ENCODE measurements at regions not wholly inside any gene's neighbourhood (a gene's known extent, or its start where the extent isn't known, plus 50 kb on each side); places are given as distances from the start of the nearest gene placed in this dataset.

DNA sequence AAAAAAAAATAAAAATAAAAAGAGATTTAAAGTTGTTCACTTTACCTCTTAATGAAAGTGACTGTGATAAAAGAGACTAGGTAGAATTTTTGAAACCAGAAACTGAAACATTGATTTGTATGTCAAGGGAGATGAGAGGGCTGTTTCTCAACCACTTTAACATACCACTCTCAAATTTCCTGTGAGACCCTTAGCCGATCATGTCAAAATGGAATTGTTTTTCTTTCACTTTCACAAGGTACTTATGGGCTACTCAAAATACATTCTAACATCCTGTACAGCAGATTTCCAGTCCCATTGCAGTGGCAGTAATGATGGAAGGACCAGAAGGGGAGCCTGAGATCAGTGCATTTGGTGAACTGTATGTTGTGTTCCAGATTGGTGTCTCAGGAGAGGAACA, 261.2 kb downstream of the PPP1R3A start:
- DNase-seq: no peak
- Histone ChIP-seq H3K4me3 (ENCODE audit: low read length) (no peak overlapping the region), H3K36me3 (ENCODE audit: control insufficient read depth, insufficient read depth, low read length) (no peaks in the 10 kb centered on the region), H3K27ac (ENCODE audit: low read length) (no peak overlapping the region), H3K27me3 (ENCODE audit: control insufficient read depth, insufficient read depth, low read length) (no peaks in the 10 kb centered on the region), H3K9me3 (ENCODE audit: control insufficient read depth, low read depth, low read length) (no peaks in the 10 kb centered on the region), H3K4me1 (ENCODE audit: control insufficient read depth, insufficient read depth, low read length) (no peaks in the 10 kb centered on the region)
- no CpG with 5 or more reads among the region's 1 CpG for WGBS (ENCODE audit: insufficient coverage, low lambda C conversion rate)

- WGBS (ENCODE audit: insufficient coverage, low lambda C conversion rate): no CpG with 5 or more reads among the region's 1 CpG
Observed at GRCh38 chr7:113652501-113652900, 266.3 kb downstream of the PPP1R3A start.

GRCh38 chr7:113649556-113649955, 269.3 kb downstream of the PPP1R3A start:
- Histone ChIP-seq H3K9me3 (ENCODE audit: control insufficient read depth, low read depth, low read length) (no peaks in the 10 kb centered on the region), H3K4me3 (ENCODE audit: low read length) (no peak overlapping the region), H3K27ac (ENCODE audit: low read length) (no peak overlapping the region), H3K4me1 (ENCODE audit: control insufficient read depth, insufficient read depth, low read length) (no peaks in the 10 kb centered on the region), H3K27me3 (ENCODE audit: control insufficient read depth, insufficient read depth, low read length) (no peaks in the 10 kb centered on the region), H3K36me3 (ENCODE audit: control insufficient read depth, insufficient read depth, low read length) (no peaks in the 10 kb centered on the region)
- DNase-seq: no peak
- WGBS (ENCODE audit: insufficient coverage, low lambda C conversion rate): no CpG with 5 or more reads among the region's 1 CpG

More at GRCh38 chr7:113652501-113652900, 266.3 kb downstream of the PPP1R3A start:
- H3K4me1 ChIP-seq (ENCODE audit: control insufficient read depth, insufficient read depth, low read length): no peaks in the 10 kb centered on the region
- no peak overlapping the region for H3K4me3 ChIP-seq (ENCODE audit: low read length)
- H3K36me3 ChIP-seq (ENCODE audit: control insufficient read depth, insufficient read depth, low read length): no peaks in the 10 kb centered on the region
- no peak overlapping the region for H3K27ac ChIP-seq (ENCODE audit: low read length)
- H3K27me3 ChIP-seq (ENCODE audit: control insufficient read depth, insufficient read depth, low read length): no peaks in the 10 kb centered on the region
- DNase-seq: no peak
- H3K9me3 ChIP-seq (ENCODE audit: control insufficient read depth, low read depth, low read length): no peaks in the 10 kb centered on the region

DNA sequence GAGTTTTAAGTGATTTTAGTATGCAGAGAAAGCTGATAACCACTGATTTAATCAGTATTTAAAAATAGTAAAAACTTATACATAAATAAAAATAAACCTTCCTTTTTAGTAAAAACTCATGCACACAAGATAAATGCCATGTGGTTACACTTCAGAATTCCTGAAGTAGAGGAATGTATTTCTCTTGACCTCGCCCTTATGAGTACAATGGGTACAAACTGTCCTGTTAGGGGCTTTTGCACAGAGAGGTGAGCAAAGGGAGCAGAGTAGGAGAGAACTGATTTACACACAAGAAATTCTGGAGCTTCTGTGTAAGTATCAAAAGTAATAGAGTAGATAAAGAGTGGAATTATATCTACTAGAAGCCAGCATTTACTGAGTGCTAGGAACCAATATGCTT, 279.6 kb downstream of the PPP1R3A start:
- no peaks in the 10 kb centered on the region for H3K27me3 ChIP-seq (ENCODE audit: control insufficient read depth, insufficient read depth, low read length)
- no peak overlapping the region for H3K4me3 ChIP-seq (ENCODE audit: low read length)
- no peak for DNase-seq
- no peaks in the 10 kb centered on the region for H3K9me3 ChIP-seq (ENCODE audit: control insufficient read depth, low read depth, low read length)
- H3K27ac ChIP-seq (ENCODE audit: low read length): no peak overlapping the region
- no peaks in the 10 kb centered on the region for H3K36me3 ChIP-seq (ENCODE audit: control insufficient read depth, insufficient read depth, low read length)
- WGBS (ENCODE audit: insufficient coverage, low lambda C conversion rate): 100% methylated on average over 1 of the region's 1 CpG
- no peaks in the 10 kb centered on the region for H3K4me1 ChIP-seq (ENCODE audit: control insufficient read depth, insufficient read depth, low read length)

- WGBS (ENCODE audit: insufficient coverage, low lambda C conversion rate): 83% methylated on average over 4 of the region's 5 CpGs
- Histone ChIP-seq H3K27ac (ENCODE audit: low read length) (no peak overlapping the region), H3K27me3 (ENCODE audit: control insufficient read depth, insufficient read depth, low read length) (no peaks in the 10 kb centered on the region), H3K9me3 (ENCODE audit: control insufficient read depth, low read depth, low read length) (no peaks in the 10 kb centered on the region), H3K4me1 (ENCODE audit: control insufficient read depth, insufficient read depth, low read length) (no peaks in the 10 kb centered on the region), H3K4me3 (ENCODE audit: low read length) (no peak overlapping the region), H3K36me3 (ENCODE audit: control insufficient read depth, insufficient read depth, low read length) (no peaks in the 10 kb centered on the region)
- DNase-seq: no peak
Observed at GRCh38 chr7:113636727-113637421, 281.9 kb downstream of the PPP1R3A start.

DNA sequence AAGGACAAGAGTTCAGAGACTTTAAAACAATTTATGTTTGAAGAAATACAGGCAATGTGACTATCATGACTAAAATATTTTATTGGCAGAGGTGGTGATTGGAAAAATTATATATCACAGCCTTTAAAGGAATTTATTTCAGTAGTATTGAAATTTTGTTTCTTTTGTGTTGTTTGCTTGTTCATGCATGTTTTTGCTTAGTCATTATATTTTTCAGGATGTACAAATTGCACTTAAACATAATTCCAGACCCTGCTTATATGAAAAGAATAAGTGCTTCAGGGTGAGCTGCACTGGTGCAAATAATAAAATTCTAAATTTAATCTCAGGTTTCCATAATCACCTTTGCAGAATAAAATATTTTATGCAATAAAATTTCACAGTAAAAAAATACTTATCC, 283.3 kb downstream of the PPP1R3A start:
- DNase-seq: no peak
- Histone ChIP-seq H3K27me3 (ENCODE audit: control insufficient read depth, insufficient read depth, low read length) (no peaks in the 10 kb centered on the region), H3K9me3 (ENCODE audit: control insufficient read depth, low read depth, low read length) (no peaks in the 10 kb centered on the region), H3K36me3 (ENCODE audit: control insufficient read depth, insufficient read depth, low read length) (no peaks in the 10 kb centered on the region), H3K4me1 (ENCODE audit: control insufficient read depth, insufficient read depth, low read length) (no peaks in the 10 kb centered on the region), H3K27ac (ENCODE audit: low read length) (no peak overlapping the region), H3K4me3 (ENCODE audit: low read length) (no peak overlapping the region)

DNA sequence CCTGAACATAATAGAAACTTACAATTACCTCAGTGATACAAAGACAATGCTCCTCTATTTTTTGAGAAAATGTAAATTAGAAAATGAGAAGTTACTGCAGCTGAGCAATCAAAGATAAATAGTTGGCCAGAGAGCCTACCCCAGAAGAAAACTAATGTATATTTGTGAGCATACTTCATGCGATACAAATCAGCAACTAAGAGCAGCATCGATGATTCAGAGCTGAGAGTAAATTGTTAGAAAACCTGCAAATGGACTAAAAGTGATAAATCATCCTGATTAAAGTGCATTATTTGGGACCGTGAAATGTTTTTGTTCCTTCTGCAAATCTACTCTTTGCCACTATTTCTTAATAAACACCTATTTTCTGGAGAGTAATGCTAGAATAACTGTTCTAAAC, 285.7 kb downstream of the PPP1R3A start:
- no peaks in the 10 kb centered on the region for H3K4me1 ChIP-seq (ENCODE audit: control insufficient read depth, insufficient read depth, low read length)
- 75% methylated on average over 1 of the region's 3 CpGs for WGBS (ENCODE audit: insufficient coverage, low lambda C conversion rate)
- H3K4me3 ChIP-seq (ENCODE audit: low read length): no peak overlapping the region
- no peaks in the 10 kb centered on the region for H3K27me3 ChIP-seq (ENCODE audit: control insufficient read depth, insufficient read depth, low read length)
- H3K27ac ChIP-seq (ENCODE audit: low read length): no peak overlapping the region
- no peaks in the 10 kb centered on the region for H3K9me3 ChIP-seq (ENCODE audit: control insufficient read depth, low read depth, low read length)
- no peak for DNase-seq
- H3K36me3 ChIP-seq (ENCODE audit: control insufficient read depth, insufficient read depth, low read length): no peaks in the 10 kb centered on the region

- H3K27me3 ChIP-seq (ENCODE audit: control insufficient read depth, insufficient read depth, low read length): no peaks in the 10 kb centered on the region
- 90% methylated on average over 5 of the region's 6 CpGs for WGBS (ENCODE audit: insufficient coverage, low lambda C conversion rate)
- H3K9me3 ChIP-seq (ENCODE audit: control insufficient read depth, low read depth, low read length): no peaks in the 10 kb centered on the region
- H3K36me3 ChIP-seq (ENCODE audit: control insufficient read depth, insufficient read depth, low read length): no peaks in the 10 kb centered on the region
- no peak overlapping the region for H3K27ac ChIP-seq (ENCODE audit: low read length)
- H3K4me1 ChIP-seq (ENCODE audit: control insufficient read depth, insufficient read depth, low read length): no peaks in the 10 kb centered on the region
- no peak overlapping the region for H3K4me3 ChIP-seq (ENCODE audit: low read length)
- no peak for DNase-seq
Observed at GRCh38 chr7:113628948-113629847, 289.6 kb downstream of the PPP1R3A start.

GRCh38 chr7:113625494-113626102, 293.2 kb downstream of the PPP1R3A start:
- H3K4me3 ChIP-seq (ENCODE audit: low read length): no peak overlapping the region
- H3K4me1 ChIP-seq (ENCODE audit: control insufficient read depth, insufficient read depth, low read length): no peaks in the 10 kb centered on the region
- H3K36me3 ChIP-seq (ENCODE audit: control insufficient read depth, insufficient read depth, low read length): no peaks in the 10 kb centered on the region
- no peak overlapping the region for H3K27ac ChIP-seq (ENCODE audit: low read length)
- peaks cover 4% of the 10 kb centered on the region for H3K9me3 ChIP-seq (ENCODE audit: control insufficient read depth, low read depth, low read length)
- DNase-seq: no peak
- H3K27me3 ChIP-seq (ENCODE audit: control insufficient read depth, insufficient read depth, low read length): no peaks in the 10 kb centered on the region

GRCh38 chr7:113622796-113623195, 296.0 kb downstream of the PPP1R3A start:
- no peak overlapping the region for H3K4me3 ChIP-seq (ENCODE audit: low read length)
- WGBS (ENCODE audit: insufficient coverage, low lambda C conversion rate): no CpG with 5 or more reads among the region's 1 CpG
- no peaks in the 10 kb centered on the region for H3K36me3 ChIP-seq (ENCODE audit: control insufficient read depth, insufficient read depth, low read length)

More at GRCh38 chr7:113622796-113623195, 296.0 kb downstream of the PPP1R3A start:
- Histone ChIP-seq H3K27me3 (ENCODE audit: control insufficient read depth, insufficient read depth, low read length) (no peaks in the 10 kb centered on the region), H3K9me3 (ENCODE audit: control insufficient read depth, low read depth, low read length) (peaks cover 4% of the 10 kb centered on the region), H3K27ac (ENCODE audit: low read length) (no peak overlapping the region), H3K4me1 (ENCODE audit: control insufficient read depth, insufficient read depth, low read length) (no peaks in the 10 kb centered on the region)
- no peak for DNase-seq
